DMS53 (cell line): ENCODE measurements at regions not wholly inside any gene's neighbourhood (a gene's known extent, or its start where the extent isn't known, plus 50 kb on each side); places are given as distances from the start of the nearest gene placed in this dataset.
"Not testable (repeated sequence)": the region's sequence is repeated elsewhere in the genome, so short reads cannot be mapped to it uniquely, and the experiment has no call there.

Experiments used
- DNase-seq: peaks from one replicate; lab custom pipeline; 2025; lab: John Stamatoyannopoulos, UW

DNA sequence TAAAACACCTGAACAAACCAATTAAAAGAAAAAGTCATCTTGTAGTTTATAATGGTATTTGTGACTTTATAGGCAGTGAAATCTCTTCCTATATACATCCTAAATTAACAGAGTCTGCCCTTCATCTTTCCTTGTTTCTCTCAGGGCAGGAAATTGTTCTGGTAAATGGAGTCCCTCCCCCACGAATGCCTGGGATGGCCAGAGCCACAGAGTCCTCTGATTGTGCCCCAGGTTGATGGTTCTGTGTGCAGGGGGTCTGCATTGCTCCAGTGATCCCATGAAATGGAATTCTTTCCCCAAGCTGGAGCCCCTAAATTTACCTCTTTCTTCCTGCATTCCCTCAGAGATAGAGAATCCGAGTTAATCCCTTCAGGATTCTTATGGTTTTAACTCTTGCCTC is 155.5 kb downstream of the MTX2 start:
- no peak for DNase-seq

DNA sequence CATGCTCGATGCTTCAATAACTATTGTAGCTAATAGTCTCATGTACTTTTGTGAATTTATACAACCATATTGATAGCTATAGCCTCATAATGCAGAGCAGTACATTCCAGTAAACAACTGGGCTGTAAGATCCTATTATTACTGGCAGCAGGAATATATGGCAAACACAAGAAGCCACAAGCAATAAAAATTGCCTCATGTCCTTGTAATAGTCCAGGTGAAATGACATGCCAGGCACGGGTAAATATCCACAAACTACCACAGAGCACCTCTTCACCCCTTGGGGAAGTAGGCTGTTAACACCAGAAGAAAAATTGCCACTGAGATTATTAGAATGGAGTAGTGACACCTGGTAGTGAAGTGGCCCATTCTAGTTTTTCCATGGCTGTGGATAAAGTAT is 158.3 kb downstream of the MTX2 start:
- no peak for DNase-seq

DNA sequence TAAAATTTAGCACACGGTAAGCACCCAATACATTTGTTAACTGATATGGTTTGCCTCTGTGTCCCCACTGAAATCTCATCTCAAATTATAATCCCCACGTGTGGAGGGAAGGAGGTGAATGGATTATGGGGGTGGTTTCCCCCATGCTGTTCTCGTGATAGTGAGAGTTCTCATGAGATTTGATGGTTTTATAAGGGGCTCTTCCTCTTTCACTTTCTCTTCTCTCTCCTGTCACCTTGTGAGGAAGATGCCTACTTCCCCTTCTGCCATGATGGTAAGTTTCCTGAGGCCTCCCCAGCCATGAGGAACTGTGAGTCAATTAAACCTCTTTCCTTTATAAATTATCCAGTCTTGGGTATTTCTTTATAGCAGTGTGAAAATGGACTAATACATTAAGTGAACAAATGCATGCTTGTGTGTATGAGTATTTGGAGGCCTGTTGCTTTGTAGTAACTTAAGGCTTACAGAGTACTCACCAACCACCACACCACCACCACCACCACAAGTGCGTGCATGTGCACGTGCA is 159.8 kb downstream of the MTX2 start:
- DNase-seq: not testable (repeated sequence)

DNA sequence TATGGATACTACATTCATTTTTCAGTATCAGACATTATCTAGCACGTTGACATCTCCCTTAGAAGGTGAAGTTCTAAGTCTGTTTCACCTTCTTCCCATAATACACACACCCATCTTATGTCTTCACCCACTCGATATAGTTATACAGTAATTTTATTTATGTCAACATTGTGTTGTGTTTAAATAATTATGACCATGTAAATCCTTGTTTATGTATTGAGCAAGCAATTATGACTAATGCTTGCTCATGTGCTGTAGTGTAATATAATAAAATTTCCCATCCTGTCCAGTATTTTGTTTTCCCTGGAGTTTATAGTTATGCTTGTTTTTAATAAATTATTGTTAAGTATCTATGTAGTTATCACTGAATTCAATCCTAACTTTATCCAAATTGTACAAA is 163.2 kb downstream of the MTX2 start:
- DNase-seq: peak; percentile 17

DNA sequence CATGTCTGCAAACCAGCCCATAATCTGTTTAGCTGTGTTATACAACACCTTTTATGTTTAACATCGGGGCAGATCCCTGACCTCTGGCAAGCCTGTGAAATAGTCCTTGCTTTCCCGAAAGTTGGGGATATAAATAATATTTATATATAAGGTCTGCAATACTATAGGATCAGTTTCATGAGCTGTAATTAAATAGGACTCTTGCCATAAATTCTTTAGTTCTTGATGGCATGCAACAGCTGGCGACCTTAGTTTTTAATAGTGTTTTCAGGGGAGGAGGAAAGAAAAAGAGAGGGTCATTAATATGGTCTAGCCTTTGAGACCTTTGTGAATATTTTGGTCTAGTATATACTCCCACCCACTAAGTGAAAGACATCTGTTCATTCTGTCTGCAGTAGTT is 166.5 kb downstream of the MTX2 start:
- DNase-seq: no peak

DNA sequence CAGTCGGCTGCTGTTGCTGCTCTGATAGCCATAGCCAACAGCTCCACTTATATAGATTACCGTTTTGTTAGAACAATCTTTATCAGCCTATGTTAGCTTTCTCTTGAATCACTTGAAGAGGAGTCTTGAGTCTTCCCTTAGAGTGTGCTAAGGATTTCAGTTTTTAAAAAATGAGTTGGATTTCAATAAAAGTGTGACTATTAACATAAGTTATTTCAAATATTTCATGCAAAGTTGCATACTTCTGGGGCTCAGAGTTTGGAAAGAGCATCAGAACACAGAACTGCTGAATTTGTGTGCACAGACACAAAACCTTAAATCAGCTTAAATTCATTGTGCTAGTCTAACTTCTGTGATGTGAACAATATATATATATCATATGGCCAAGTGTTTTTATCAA is 174.7 kb downstream of the MTX2 start:
- no peak for DNase-seq

DNA sequence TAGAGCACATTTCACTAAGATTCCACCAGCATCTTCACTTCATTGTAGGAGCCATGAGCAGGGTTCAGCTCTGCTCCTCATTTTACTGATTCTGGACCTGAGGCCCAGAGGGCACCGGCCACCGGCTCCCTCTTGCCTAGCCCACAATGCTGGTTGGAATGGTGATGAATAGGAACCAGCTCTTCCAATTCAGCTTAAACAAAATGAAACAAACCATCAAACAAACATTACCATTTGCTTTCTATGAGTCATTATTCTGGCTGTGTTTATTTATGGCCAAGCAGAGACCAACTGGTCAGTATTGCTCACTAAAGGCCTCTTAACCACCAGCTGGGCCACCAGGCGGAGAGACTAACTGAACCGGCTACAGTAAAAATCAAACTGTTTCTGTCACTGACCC is 176.7 kb downstream of the MTX2 start:
- DNase-seq: peak; percentile 94

DNA sequence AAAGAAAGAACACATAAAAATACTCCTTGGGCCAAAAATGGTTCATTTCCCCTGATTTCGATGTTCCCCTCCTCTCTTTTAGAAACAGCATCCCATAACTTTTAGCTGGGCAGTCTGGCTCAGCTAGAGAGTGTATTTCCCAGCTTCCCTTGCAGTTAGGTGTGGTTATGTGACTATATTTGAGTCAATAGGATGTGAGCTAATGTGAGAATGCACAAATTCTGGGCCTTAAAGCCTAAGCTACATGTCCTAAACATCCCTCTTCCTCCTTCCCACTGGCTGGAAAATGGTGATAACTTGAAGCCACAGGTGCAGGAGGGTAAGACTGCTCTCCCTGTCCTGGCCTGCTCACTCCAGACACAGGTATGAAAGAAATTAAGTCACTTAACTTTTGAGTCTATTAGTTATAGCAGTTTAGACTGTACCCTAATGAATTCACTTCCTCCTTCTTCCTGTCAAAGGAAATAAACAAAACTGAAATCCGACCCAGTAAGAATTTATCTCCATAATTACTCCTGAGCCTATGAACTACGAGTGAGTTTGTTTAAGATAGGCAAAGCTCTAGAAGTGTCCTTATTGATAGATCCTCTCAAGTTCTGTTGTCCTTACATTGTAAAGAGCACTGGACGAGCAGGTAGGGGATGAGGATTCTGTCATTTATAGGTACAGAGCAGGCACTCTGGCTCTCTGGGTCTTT is 177.6 kb downstream of the MTX2 start:
- peak; percentile 67 for DNase-seq

DNA sequence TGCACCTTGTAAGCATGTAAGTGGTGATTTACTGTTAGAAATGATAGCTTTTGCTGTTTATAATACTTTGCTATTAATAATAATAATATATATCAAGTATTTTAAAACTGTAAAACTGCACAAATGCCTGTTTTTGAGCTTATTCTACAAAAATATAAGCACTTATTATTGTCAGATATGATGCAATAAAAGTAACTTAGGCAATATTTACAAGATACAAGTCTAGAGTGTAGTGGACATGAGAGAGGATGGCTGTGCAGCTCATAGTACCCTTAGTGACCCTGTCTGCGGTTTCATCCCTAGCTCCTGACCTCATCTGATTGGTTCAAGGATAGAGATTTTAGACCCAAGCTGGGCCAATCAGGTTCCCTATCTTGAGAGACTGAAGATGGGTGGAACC is 178.4 kb downstream of the MTX2 start:
- no peak for DNase-seq

DNA sequence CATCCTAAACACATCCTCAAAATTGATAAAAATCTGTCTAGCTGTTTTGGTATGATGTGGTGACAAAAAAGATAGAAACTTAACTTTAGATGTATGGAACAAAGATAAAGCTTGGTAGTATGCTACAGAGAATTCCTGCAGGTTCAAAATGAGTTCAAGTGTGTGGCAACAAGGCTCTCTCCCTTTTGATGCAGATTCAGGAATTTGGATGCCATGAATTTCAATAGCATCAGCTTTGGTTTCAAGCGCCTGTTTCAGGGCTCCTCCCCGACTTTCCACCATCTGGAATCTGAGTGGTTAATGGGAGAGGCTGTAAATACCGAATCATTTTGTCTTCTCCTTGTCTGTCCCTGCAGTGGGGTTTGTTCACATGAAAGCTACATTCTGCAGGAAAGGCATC is 180.6 kb downstream of the MTX2 start:
- no peak for DNase-seq

DNA sequence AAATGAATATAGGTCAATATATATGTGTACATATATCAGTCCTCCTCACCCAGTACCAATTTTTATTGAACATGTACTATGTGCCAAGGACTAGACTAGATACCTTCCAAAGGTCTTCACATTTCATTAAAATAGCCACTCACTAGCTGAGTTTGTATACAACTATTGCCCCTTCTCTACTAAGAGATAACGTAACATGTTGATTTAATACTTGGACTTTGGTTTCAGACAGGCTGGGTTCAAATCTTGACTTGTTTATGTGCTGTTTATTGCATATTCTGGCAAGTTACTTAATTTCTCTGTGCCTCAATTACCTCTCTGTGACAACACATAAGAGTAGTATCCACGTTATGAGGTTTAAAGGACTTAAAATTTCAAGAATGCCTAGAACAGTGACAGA is 184.5 kb downstream of the MTX2 start:
- no peak for DNase-seq

DNA sequence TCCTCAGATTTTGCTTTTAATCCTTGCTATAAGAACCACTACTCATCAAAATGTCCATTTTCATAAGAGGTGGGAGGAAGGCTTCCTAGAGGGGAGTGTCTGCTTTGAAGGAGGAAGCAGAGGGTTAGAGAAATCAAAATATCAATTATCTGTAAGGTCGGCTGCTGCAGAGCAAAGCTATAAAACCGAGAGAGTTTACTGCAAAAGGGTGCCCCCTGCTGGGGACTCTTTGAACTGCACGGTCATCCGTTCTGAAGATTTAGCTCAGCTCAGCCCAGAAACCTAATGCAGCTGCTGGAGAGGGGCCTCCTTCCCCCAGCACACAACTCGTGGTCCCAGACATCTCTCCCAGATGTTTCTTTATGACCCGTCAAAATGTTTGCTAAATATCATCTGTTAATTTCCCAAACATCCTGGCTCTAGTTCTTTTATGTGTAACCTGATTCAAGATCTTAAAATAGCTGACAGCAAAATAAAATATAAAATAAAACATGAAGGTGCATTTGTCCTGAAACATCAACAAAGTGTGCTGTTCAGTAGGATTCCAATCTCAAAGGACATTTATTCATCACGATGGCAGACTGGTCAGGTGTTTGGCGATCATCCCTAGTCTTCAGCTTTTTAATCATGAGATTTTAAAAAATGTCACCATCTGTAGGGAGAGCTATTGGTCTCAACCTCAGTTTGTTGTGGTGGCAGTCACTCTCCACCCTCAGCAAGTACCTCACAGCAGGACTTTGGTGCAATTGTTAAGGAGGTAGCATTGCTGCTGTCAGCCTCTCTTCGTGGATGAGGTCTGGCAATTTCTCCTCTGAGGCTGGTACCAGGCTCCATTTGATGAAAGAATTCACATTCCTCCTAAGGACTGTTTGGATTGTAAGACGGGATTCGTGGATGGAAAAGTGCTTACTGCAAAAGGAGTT is 185.9 kb downstream of the MTX2 start:
- peak; percentile 89 for DNase-seq

DNA sequence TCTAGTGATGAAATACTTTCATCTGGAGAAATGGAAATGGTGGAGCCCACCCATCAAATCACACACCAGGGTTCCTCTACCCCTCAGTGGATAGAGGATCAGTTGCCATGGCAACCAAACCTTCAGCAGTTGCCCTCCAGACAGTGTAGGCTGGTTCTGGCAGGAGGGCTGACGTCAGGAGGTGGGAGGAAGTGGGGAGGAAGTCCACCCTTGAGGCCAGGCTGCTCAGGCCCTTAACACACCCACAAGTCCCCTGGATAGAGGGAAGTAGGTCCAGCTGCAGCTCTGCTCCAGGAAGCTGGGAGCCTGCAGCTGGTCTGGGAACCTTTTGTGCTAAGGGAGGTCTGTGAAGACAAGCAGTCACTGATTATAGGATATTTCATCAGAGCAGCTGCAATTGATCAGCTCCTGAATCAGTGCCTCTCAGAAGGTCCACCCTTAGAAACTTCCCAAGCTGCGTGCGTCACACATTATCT is 186.6 kb downstream of the MTX2 start:
- peak; percentile 72 for DNase-seq

DNA sequence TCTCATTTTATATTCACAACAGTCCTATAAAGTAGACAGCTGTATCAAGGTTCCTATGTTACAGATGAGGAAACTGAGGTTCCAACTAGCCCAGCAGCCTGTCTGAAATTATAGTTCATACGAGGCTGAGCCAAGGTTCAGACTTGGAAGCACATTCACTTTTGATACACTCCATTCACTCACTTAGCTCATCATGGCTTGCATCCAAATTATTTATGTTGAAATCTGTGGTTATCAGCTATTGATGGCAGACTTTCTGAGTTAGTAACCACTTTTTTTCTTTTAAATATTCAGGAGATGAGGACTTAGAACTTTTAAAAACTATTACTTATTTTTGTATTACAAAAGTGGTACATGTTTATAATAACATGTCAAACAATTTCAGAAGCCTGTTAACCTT is 188.2 kb downstream of the MTX2 start:
- no peak for DNase-seq

DNA sequence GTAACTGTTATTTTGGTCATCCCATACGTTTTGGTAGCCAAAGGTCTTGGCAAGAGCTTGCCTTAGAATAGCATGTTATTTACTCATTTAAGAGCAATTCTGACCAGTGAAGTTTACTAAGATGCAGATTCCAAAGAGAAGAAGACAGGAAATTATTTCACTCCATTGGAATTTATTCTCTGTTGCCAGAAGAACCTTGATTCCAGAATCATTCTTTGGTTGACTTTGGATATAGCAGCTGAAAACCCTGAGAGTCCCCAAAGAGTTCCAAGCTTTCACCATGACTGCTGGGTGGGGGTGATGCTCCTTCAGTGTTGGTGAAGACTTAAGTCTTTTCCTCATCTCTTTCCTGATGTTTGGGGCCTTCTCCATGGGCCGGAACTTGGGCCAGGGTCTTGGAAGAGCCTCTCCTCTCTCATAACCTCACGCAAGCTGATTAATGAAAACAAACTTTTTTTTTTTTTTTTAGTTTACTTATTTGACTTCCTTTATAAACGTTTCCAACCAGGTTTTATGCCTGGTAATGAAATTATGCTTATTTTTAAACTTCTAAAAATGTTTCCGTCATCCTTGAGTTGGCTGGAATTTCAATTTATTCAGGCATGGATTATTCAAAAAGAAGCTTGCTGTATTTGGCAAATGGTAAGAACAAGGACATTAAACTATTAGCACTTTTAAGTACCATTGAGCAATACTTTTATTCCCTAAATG is 192.0 kb downstream of the MTX2 start:
- DNase-seq: no peak

DNA sequence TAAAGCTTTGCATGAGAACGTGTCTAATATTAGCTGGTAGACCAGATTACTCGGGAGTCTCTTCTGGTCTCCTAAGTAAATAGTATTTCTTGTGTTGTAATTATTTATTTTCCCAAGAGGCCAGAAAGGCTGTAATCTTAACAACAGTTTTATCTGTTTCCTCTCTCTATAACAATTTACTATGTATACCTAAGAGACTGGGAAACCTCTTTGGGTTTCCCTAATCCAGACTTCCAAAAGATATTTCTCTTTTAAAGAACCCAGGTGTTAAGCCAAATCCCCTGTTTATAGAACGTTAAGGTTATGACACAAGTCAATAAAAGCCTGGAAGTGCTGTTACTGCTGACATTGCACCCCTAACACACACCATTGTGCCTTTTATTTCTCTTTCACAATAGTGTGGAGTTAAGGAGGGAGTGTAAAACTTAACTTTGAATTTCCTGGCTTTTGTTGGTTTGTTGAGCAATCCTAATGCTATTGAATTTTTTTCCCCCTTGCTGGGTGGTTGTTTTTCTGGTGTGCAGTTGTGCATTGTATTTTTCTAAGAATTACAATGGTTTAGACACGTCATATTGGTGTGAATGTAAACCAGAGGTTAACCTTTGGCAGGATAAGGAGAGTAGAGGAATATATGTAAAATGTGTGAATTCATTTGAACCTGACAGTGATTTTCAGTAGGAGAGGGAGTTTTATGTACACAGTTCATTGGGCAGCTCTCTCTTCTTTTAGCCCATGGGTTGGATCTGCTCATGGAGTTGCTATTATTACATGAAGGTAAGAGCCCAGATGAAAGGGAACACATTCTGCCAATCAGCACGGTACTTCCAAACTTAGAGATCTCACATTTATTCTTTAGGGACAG is 192.8 kb downstream of the MTX2 start:
- DNase-seq: no peak

DNA sequence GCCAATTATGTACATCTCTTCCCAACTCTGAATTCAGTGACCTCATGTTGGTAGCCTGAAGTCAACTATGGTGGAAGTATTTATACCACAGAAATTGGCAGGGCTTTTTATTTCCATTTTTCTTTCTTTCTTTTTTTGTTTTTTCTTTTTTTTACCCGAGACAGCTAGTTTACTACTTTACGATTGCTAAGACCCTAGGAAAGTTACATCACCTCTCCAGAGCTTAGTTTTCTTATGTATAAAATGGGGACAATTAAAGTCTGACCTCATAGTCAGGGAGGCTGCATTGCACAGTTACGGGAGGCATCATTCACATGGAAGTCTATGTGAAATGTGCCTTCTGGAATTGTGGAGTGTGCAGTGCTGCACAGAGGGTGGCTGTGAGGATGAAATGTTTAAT is 194.3 kb downstream of the MTX2 start:
- no peak for DNase-seq

DNA sequence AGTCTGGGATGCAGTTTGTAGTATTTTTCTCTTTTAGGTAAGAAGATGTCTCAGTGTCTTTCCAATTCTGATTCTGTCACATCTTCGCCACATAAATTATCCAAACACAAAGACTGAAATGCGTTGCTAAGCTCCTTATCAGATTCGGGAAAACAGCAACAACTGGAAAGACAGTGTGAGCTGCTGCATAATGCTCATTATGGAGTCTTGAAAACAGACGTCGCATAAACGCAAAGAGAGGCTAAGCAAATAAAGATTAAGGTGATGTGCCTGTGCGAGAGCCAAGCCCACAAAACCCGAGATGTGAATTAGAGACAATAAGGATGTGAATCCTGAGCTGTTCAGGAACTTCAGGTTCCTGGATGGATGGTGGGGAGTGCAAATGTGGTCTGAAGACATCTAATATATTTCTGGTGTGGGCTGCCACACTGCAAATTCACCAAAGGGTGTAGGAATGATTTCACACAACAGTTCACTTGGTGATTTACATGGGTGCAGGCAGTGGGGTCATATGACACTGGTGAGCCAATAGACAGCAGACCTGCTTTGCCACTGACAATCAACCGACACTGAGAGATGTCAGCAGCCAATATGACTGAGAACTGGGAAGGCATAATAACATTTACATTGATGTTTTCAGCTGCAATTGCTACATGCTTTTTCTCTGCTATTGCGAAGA is 195.8 kb downstream of the MTX2 start:
- DNase-seq: no peak

DNA sequence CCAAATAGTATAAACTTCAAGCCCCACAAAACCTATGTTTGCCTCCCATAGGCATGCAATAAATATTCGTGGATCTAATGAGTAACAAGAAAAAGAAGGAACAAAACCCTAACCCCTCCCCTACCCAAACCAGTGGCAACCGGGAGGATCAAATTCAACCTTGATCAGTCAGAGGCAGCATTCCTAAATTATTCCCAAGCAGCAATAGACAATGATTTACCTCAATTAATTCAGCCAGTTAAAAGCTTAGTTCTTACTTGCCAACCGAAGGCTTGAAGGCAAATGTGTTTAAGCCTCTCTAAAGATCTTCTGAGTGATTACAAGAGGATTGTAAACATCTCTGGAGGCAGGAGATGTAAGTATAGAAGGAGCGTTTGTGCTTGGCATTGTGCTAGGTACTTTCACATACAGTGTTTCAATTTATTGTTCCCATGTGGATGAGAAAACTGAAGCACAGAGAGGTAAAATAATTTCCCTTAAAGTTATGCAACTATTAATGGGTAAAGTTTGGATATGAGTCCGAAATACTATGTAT is 197.7 kb downstream of the MTX2 start:
- no peak for DNase-seq

DNA sequence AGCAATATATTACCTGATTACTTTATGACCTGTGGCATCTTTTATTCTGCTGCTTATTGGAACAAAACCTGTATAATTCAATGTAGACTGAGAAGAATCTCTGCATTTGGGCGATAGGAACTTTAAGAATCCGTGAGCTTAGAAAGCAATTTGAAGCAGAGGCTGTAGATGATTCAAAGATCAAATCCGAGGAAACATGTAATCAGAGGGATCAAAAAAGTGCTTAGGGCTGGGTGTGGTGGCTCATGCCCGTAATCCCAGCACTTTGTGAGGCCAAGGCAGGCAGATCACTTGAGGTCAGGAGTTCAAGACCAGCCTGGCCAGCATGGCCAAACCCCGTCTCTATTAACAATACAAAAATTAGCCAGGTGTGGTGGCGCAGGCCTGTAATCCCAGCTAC is 198.4 kb downstream of the MTX2 start:
- DNase-seq: no peak
